C4-2B (cell line): ENCODE measurements at regions not wholly inside any gene's neighbourhood (a gene's known extent, or its start where the extent isn't known, plus 50 kb on each side); places are given as distances from the start of the nearest gene placed in this dataset.

Experiments used
- ZFX ChIP-seq: fragments of 450-650 bp; IDR thresholded peaks from 2 replicates; pipeline ENCODE4 v1.6.1; 2017
- TF ChIP-seq, protein P1 (sequence below): fragments of 450-650 bp; conservative IDR thresholded peaks from 2 replicates; pipeline ENCODE4 v1.5.1; 2017; ENCODE audit warnings: mild to moderate bottlenecking

GRCh38 chr2:189232759-189233406, 53.3 kb upstream of the COL5A2 start:
- TF ChIP-seq, protein P1, sequence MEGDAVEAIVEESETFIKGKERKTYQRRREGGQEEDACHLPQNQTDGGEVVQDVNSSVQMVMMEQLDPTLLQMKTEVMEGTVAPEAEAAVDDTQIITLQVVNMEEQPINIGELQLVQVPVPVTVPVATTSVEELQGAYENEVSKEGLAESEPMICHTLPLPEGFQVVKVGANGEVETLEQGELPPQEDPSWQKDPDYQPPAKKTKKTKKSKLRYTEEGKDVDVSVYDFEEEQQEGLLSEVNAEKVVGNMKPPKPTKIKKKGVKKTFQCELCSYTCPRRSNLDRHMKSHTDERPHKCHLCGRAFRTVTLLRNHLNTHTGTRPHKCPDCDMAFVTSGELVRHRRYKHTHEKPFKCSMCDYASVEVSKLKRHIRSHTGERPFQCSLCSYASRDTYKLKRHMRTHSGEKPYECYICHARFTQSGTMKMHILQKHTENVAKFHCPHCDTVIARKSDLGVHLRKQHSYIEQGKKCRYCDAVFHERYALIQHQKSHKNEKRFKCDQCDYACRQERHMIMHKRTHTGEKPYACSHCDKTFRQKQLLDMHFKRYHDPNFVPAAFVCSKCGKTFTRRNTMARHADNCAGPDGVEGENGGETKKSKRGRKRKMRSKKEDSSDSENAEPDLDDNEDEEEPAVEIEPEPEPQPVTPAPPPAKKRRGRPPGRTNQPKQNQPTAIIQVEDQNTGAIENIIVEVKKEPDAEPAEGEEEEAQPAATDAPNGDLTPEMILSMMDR, result no peak
- TF ChIP-seq ZFX, result no peak
